ENCODE measurements at regions not wholly inside any gene's neighbourhood (a gene's known extent, or its start where the extent isn't known, plus 50 kb on each side); places are given as distances from the start of the nearest gene placed in this dataset.

DNA sequence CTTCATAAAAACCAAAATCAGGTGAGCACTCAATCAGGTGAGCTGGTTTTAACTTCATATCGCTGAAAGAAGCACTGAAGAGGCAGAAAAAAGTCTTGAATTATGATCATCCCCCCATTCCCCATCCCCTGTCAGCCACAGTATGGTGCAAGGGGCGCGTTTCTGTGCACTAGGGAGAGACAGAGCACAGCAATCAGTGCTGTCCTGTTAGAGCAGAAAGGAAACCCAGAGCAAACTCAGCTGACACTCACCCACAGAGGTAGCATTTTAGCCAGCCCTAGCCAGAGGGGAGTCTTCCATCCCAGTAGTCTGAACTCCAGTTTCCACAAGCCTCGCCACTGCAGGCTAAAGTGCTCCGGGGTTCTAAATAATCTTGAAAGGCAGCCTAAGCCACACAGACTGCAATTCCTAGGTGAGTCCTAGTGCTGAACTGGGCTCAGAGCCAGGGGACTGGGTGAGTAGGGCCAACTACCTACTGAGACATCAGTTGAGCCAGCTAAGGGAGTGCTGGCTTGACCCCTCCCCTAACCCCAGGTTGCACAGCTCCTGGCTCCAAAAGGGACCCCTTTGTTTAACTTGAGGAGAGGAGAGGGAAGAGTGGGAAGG lies 1352.6 kb upstream of the GJE1 start:
- no peaks in the 10 kb centered on the region for H3K9me3 ChIP-seq
- no peaks in the 10 kb centered on the region for H3K4me1 ChIP-seq
- H3K4me3 ChIP-seq: no peak overlapping the region
- no peaks in the 10 kb centered on the region for H3K27me3 ChIP-seq (ENCODE audit: low read depth)
- H3K27ac ChIP-seq: no peak overlapping the region
- ATAC-seq: peak in 1 of 2 donors; percentile 45
- no peak for TF ChIP-seq CTCF (IDR thresholded peaks at IDR 0.05)
- no peak for DNase-seq
- H3K36me3 ChIP-seq: no peaks in the 10 kb centered on the region
- intact Hi-C loops (cut with DNase I): no loop called here

- Histone ChIP-seq H3K9me3 (no peaks in the 10 kb centered on the region), H3K36me3 (no peaks in the 10 kb centered on the region), H3K27ac (no peak overlapping the region), H3K4me3 (no peak overlapping the region), H3K27me3 (ENCODE audit: low read depth) (no peaks in the 10 kb centered on the region), H3K4me1 (no peaks in the 10 kb centered on the region)
- no peak for TF ChIP-seq CTCF (IDR thresholded peaks at IDR 0.05)
- no peak for DNase-seq
- ATAC-seq: no peak
- intact Hi-C loops (cut with DNase I): no loop called here
These were observed 1353.4 kb upstream of the GJE1 start for GRCh38 chr6:140779341-140779740.

DNA sequence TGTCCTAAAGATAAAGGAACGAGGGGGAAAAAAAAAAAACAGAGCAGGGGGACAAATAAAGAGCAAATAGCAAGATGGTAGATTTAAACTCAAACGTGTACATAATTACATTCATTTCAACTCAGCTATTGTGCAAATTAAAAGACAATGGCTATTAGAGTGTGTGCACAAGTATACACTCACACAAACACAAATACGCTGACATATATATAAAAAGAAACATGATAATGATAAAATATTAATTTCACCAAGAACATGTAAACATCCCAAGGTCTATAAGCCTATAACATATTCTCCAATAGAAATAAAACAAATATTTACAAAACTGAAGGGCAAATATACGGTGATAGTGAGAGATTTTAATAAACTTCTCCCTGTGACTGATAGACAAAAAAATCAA lies 1354.9 kb upstream of the GJE1 start:
- no peaks in the 10 kb centered on the region for H3K9me3 ChIP-seq
- no peaks in the 10 kb centered on the region for H3K36me3 ChIP-seq
- H3K27me3 ChIP-seq (ENCODE audit: low read depth): no peaks in the 10 kb centered on the region
- TF ChIP-seq CTCF (IDR thresholded peaks at IDR 0.05): no peak
- no peak for ATAC-seq
- H3K4me3 ChIP-seq: no peak overlapping the region
- no peak overlapping the region for H3K27ac ChIP-seq
- no peaks in the 10 kb centered on the region for H3K4me1 ChIP-seq
- no peak for DNase-seq
- intact Hi-C loops (cut with DNase I): no loop called here

GRCh38 chr6:140775061-140775460 lies 1357.7 kb upstream of the GJE1 start:
- no peaks in the 10 kb centered on the region for H3K9me3 ChIP-seq
- no peak overlapping the region for H3K4me3 ChIP-seq
- H3K27ac ChIP-seq: no peak overlapping the region
- no peak for TF ChIP-seq CTCF (IDR thresholded peaks at IDR 0.05)
- DNase-seq (no peak), ATAC-seq (no peak)
- no peaks in the 10 kb centered on the region for H3K27me3 ChIP-seq (ENCODE audit: low read depth)
- no peaks in the 10 kb centered on the region for H3K36me3 ChIP-seq
- intact Hi-C loops (cut with DNase I): no loop called here
- H3K4me1 ChIP-seq: no peaks in the 10 kb centered on the region

DNA sequence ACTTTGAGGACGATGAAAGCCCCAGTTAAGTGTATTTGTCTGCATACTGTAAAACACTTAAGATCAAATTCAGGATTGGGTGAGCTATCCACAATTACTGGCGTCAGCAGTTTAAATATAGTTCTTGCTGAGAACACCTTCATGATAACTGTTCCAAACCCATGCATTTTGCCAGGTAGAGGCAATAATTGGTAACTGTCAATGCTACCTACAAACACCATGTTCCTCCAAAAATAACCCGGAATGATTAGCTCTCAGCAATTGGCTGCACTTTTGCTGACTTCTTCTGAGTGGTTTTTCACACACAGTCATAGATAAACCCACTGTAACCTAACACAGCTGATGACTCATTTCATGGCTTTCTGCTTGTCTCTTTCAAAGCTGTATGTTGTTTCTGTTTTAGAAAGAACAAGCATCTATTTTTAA lies 1358.6 kb upstream of the GJE1 start:
- H3K4me1 ChIP-seq: no peaks in the 10 kb centered on the region

More for the DNA sequence above, 1358.6 kb upstream of the GJE1 start:
- no peak overlapping the region for H3K27ac ChIP-seq
- DNase-seq: no peak
- H3K9me3 ChIP-seq: no peaks in the 10 kb centered on the region
- H3K36me3 ChIP-seq: no peaks in the 10 kb centered on the region
- H3K27me3 ChIP-seq (ENCODE audit: low read depth): no peaks in the 10 kb centered on the region
- TF ChIP-seq CTCF (IDR thresholded peaks at IDR 0.05): no peak
- intact Hi-C loops (cut with DNase I): no loop called here
- peak in 1 of 2 donors; percentile 48 for ATAC-seq
- no peak overlapping the region for H3K4me3 ChIP-seq

Measured in lower lobe of right lung (tissue), 2 donors.